ENCODE measurements at regions not wholly inside any gene's neighbourhood (a gene's known extent, or its start where the extent isn't known, plus 50 kb on each side); places are given as distances from the start of the nearest gene placed in this dataset.

DNA sequence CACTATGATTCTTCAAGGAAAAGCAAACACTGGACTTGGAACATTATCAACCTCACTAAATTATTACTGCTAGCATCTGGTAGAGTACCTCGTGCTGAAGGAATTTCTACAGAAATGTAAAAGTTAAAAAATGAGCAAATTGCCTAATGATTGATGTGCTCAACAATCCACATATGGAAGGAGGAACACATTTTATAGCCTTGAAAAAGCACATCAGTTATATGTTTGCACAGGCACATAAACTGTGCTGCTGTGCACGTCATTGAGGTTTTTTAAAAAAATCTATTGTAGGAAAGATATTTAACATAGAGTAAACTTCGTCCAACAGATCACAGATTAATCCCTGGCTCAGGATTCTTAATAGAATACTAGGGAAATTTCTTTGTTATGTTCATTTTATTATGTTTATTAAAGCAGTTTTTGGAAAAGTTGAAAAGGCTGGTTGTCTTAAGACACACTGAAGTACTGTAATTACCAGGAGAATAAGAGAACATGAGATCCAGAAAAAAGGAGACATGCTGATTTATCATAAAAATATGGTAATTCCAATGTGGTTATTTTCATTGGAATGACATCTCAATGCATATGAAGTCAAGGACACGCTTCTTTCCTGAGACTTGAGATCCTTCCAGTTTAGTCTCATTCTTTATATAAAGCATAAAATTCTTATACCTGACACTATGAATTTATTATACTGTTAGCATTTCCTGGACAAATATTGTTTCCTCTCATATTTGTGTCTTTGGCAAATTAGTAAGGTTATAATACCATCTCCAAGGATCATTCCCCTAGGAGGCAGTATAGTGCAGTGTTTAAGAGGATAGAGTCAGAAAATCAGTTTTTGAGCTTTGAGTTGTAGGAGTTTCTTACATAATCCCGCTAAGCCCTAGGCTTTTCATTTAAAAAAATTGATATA lies 511.1 kb downstream of the TENT5A start:
- H3K4me1 ChIP-seq (ENCODE audit: insufficient read depth), result no peaks in the 10 kb centered on the region
- no peak overlapping the region for H3K27ac ChIP-seq (ENCODE audit: low read depth)
- peak; percentile 8 for DNase-seq (ENCODE audit: extremely low spot score)
- WGBS, result 35% methylated on average over 5 of the region's 5 CpGs
- no peaks in the 10 kb centered on the region for H3K36me3 ChIP-seq (ENCODE audit: insufficient read depth)
- no peak overlapping the region for H3K4me3 ChIP-seq (ENCODE audit: low read depth, low read length)

DNA sequence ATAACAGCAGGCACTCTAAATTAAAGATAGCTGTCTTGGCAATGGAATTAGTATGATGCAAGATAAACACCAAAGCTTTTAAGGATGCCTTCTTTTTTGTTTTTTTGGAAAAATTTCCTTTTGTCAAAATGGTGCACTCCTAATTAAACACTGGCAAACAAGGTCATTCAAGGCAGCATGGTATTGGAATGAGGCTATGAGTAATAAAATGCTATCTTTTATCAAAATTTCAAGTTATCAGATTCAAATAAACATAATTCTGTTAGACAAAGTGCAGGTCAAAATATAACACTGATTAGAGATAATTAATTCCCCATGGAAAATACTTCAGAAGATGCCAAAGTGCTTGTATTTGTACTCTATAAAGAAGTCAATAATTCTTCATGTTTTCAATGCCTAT lies 514.1 kb downstream of the TENT5A start:
- H3K27ac ChIP-seq (ENCODE audit: low read depth), result no peak overlapping the region
- DNase-seq (ENCODE audit: extremely low spot score), result no peak
- no peaks in the 10 kb centered on the region for H3K4me1 ChIP-seq (ENCODE audit: insufficient read depth)
- H3K36me3 ChIP-seq (ENCODE audit: insufficient read depth), result no peaks in the 10 kb centered on the region
- no peak overlapping the region for H3K4me3 ChIP-seq (ENCODE audit: low read depth, low read length)

DNA sequence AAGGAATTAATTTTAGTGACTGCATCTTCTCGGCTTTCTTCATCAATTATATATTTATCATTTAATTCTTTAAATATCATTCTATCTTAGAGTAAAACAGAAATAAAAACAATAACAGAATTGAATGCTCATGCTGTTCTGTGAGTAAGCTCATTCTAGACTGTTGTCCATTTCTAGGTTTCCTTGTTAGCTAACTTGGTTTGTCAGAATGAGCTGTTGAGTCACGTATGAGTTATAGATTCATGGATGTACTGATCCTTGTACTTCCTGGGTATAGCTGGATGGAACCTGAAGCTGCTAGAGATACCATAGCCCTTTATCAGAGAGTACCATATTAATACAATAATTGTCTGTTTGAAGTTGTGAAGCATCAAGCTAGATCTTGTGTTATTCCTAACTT lies 515.3 kb downstream of the TENT5A start:
- no peaks in the 10 kb centered on the region for H3K36me3 ChIP-seq (ENCODE audit: insufficient read depth)
- no peak overlapping the region for H3K27ac ChIP-seq (ENCODE audit: low read depth)
- WGBS, result 98% methylated on average over 2 of the region's 2 CpGs
- no peak overlapping the region for H3K4me3 ChIP-seq (ENCODE audit: low read depth, low read length)
- no peak for DNase-seq (ENCODE audit: extremely low spot score)
- no peaks in the 10 kb centered on the region for H3K4me1 ChIP-seq (ENCODE audit: insufficient read depth)

DNA sequence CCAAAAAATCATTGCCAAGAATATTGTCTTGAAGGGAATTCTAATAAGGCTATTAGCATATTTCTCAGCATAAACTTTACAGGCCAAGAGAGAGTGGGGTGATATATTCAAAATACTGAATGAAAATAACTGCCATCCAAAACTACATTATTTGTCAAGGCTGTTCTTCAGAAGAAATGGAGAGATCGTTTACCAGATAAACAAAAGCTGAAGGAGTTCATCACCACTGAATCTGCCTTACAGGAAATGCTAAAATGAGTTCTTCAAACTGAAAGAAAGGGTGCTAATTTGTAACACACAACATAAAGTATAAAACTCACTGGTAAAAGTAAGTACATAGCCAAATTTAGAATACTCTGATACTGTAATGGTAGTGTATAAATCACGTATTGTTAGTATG lies 517.0 kb downstream of the TENT5A start:
- Histone ChIP-seq H3K4me3 (ENCODE audit: low read depth, low read length) (no peak overlapping the region), H3K4me1 (ENCODE audit: insufficient read depth) (no peaks in the 10 kb centered on the region), H3K27ac (ENCODE audit: low read depth) (no peak overlapping the region), H3K36me3 (ENCODE audit: insufficient read depth) (no peaks in the 10 kb centered on the region)
- 73% methylated on average over 2 of the region's 2 CpGs for WGBS
- no peak for DNase-seq (ENCODE audit: extremely low spot score)

DNA sequence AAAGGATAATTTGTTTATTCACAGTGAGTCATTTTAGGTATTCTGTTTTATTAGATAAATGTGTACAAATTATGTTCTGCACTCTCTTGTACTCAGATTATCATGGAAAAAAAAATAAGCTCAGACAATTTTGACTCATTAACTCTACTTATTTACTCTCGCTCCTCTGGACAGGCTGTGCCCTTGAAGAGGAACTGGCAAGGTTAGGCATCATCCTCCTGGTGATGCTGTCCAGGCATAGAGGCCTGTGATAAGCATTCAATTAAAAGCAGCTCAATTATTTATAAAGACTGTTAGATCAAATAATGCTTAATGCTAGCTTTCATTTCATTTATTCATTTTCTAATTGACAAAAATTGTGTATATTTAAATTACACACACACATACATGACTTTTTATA lies 518.5 kb downstream of the TENT5A start:
- Histone ChIP-seq H3K36me3 (ENCODE audit: insufficient read depth) (no peaks in the 10 kb centered on the region), H3K4me1 (ENCODE audit: insufficient read depth) (no peaks in the 10 kb centered on the region), H3K4me3 (ENCODE audit: low read depth, low read length) (no peak overlapping the region), H3K27ac (ENCODE audit: low read depth) (no peak overlapping the region)
- 75% methylated on average over 1 of the region's 1 CpG for WGBS
- no peak for DNase-seq (ENCODE audit: extremely low spot score)

DNA sequence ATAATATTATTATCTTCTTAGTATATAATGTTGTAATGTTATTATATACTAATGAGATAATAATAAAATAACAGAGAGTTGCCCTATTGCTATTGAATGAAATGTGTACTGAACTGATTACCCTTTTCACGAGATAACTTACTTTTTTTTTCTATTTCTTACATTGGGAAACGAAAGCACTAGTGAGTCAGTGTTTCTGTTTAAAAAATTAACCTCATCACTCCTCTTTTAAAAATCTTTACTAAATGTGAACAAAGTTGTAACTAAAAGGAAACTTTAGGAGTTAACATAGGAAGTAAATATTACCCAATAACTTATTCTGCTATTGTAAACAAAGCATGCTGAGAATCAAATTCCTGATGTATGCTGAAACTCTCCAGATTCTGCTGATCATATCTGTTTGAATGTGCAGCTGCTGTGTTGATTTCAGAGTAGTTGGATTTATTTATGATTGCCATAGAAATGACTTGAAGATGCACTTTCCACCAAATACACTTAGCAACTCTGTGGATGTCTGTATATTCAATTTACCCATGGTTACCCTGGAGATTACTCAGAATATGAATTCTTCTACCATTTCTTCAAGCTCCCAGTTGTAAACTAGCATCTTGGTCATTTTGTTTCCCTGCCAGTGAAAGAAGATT lies 523.4 kb downstream of the TENT5A start:
- DNase-seq (ENCODE audit: extremely low spot score), result peak; percentile 7
- H3K4me3 ChIP-seq (ENCODE audit: low read depth, low read length), result no peak overlapping the region
- no peaks in the 10 kb centered on the region for H3K4me1 ChIP-seq (ENCODE audit: insufficient read depth)
- no peaks in the 10 kb centered on the region for H3K36me3 ChIP-seq (ENCODE audit: insufficient read depth)
- H3K27ac ChIP-seq (ENCODE audit: low read depth), result no peak overlapping the region
- 22% methylated on average over 2 of the region's 2 CpGs for WGBS

DNA sequence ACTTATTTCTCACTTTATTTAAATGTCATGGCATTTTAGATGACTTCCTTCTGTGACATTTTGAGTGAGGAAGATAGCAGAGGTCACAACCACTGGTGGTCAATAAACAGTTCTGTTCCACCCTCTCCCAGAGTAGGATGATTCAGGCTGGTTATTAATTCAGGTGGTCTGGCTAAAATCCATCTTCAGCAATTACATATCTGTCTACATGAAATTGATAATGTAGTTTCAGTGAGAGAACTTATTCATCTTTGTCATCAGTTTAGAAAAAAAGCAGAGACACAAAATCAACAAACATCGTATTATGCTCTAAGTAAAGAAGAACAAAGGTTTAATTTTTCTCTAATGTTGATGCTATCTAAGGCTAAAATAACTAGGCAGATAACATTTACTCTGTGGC lies 525.5 kb downstream of the TENT5A start:
- WGBS, result 83% methylated on average over 1 of the region's 1 CpG
- no peaks in the 10 kb centered on the region for H3K4me1 ChIP-seq (ENCODE audit: insufficient read depth)
- no peaks in the 10 kb centered on the region for H3K36me3 ChIP-seq (ENCODE audit: insufficient read depth)
- H3K4me3 ChIP-seq (ENCODE audit: low read depth, low read length), result no peak overlapping the region
- DNase-seq (ENCODE audit: extremely low spot score), result no peak
- H3K27ac ChIP-seq (ENCODE audit: low read depth), result no peak overlapping the region

DNA sequence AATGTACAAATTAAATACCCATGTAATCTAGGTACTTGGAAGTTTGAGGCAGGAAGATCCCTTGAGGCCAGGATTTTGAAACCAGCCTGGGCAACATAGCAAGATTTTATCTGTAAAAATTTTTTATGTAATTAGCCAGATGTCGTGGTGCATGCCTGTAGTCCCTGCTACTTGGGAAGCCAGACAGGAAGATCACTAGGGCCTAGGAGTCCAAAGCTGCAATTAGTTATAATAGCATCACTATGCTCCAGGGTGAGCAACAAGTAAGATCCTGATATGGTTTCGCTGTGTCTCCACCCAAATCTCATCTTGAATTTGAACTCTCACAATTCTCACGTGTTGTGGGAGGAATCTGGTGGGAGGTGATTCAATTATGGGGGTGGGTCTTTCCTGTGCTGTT lies 535.8 kb downstream of the TENT5A start:
- WGBS, result 71% methylated on average over 3 of the region's 3 CpGs
- Histone ChIP-seq H3K36me3 (ENCODE audit: insufficient read depth) (no peaks in the 10 kb centered on the region), H3K27ac (ENCODE audit: low read depth) (no peak overlapping the region), H3K4me1 (ENCODE audit: insufficient read depth) (no peaks in the 10 kb centered on the region), H3K4me3 (ENCODE audit: low read depth, low read length) (no peak overlapping the region)
- DNase-seq (ENCODE audit: extremely low spot score), result no peak

DNA sequence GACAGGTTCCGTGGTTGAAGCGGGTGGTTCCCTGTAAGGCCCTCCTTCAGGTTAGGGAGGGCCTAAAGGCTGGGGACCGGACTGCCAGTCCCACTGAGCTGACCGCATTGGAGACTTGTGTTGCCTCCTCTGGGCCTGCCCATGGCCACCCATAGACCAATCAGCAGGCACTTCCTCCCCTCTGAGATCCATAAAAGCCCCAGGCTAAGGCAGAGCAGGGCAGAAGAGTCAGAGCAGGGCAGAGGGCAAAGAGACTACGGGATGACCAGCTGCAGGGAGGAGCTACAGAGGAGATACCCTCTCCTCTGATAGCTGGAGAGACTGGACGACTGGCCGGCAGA lies 537.4 kb downstream of the TENT5A start:
- Histone ChIP-seq H3K27ac (ENCODE audit: low read depth) (no peak overlapping the region), H3K36me3 (ENCODE audit: insufficient read depth) (no peaks in the 10 kb centered on the region), H3K4me3 (ENCODE audit: low read depth, low read length) (no peak overlapping the region), H3K4me1 (ENCODE audit: insufficient read depth) (no peaks in the 10 kb centered on the region)
- DNase-seq (ENCODE audit: extremely low spot score), result no peak
- WGBS, result 92% methylated on average over 7 of the region's 7 CpGs

DNA sequence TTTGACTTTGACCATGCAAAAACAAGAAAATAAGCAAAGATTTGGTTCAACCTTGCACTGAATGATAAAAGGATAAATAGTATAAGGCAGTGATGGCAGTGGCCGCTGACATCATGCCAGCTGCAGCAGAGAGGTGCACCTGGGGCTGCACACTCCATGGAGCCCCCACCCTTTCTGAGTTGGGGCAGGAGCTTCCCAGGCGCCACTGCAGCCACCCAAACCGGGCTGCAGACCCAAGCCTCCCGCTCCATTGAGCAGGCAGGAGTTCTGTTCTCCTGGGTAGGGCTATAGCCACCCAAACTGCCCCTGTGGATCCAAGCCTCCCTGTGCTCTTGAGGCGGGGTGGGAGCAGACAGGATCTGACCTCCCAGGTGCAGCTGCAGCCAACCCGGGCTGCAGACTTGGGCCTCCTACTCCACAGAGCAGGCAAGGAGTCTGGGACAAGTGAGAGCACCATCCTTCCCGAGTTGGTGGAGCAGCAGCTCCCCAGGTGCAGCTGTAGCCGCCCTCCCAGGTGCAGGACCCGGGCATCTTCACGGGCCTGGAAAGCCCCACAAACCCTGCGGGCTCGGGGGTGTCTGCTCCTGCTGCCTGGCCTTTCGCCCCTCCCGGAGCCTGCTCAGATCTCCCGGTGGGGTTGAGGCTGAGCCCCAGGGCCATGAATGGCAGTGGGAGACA lies 537.9 kb downstream of the TENT5A start:
- DNase-seq (ENCODE audit: extremely low spot score), result no peak
- H3K27ac ChIP-seq (ENCODE audit: low read depth), result no peak overlapping the region
- H3K4me3 ChIP-seq (ENCODE audit: low read depth, low read length), result no peak overlapping the region
- no peaks in the 10 kb centered on the region for H3K36me3 ChIP-seq (ENCODE audit: insufficient read depth)
- WGBS, result 96% methylated on average over 15 of the region's 15 CpGs
- no peaks in the 10 kb centered on the region for H3K4me1 ChIP-seq (ENCODE audit: insufficient read depth)

DNA sequence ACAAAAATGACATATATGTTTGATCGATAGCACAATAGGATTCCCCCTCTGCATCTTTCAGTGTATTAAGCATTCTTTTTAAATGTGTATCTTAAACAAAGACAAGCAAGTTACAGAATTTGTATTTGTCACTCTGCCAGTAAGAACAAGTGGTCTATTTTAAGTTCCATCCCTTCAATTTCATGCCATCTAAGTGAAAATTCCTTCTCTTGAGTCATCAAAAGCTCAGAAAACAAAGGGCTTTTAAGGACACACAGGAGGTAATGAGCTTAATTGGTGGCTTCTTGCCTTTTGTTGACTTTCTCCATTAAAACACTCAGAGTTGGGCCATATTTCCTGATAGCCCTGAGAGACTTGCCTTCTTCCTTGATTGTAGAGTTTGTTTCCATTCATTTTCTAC lies 547.8 kb downstream of the TENT5A start:
- Histone ChIP-seq H3K4me3 (ENCODE audit: low read depth, low read length) (no peak overlapping the region), H3K27ac (ENCODE audit: low read depth) (no peak overlapping the region), H3K4me1 (ENCODE audit: insufficient read depth) (no peaks in the 10 kb centered on the region), H3K36me3 (ENCODE audit: insufficient read depth) (no peaks in the 10 kb centered on the region)
- WGBS, result 77% methylated on average over 1 of the region's 1 CpG
- DNase-seq (ENCODE audit: extremely low spot score), result no peak

DNA sequence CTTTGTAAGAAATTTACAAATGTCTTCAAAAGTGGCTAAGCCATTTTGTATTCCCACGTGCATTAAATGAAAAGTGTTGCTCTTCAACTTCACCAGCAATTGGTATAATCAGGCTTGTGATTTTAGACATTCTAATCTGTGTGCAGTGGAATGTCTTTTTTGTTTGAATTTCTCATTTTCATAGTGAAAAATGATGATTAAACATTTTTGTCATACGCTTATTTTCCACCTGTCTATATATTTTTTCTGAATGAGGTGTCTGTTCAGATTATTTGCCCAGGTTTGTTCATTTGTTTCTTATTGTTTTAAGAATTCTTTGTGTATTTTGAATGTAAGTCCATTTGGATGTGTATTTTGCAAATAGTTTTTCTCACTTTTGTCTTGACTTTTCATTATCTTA lies 558.1 kb downstream of the TENT5A start:
- Histone ChIP-seq H3K36me3 (ENCODE audit: insufficient read depth) (no peaks in the 10 kb centered on the region), H3K4me1 (ENCODE audit: insufficient read depth) (no peaks in the 10 kb centered on the region), H3K27ac (ENCODE audit: low read depth) (no peak overlapping the region), H3K4me3 (ENCODE audit: low read depth, low read length) (no peak overlapping the region)
- no peak for DNase-seq (ENCODE audit: extremely low spot score)
- 75% methylated on average over 2 of the region's 2 CpGs for WGBS

DNA sequence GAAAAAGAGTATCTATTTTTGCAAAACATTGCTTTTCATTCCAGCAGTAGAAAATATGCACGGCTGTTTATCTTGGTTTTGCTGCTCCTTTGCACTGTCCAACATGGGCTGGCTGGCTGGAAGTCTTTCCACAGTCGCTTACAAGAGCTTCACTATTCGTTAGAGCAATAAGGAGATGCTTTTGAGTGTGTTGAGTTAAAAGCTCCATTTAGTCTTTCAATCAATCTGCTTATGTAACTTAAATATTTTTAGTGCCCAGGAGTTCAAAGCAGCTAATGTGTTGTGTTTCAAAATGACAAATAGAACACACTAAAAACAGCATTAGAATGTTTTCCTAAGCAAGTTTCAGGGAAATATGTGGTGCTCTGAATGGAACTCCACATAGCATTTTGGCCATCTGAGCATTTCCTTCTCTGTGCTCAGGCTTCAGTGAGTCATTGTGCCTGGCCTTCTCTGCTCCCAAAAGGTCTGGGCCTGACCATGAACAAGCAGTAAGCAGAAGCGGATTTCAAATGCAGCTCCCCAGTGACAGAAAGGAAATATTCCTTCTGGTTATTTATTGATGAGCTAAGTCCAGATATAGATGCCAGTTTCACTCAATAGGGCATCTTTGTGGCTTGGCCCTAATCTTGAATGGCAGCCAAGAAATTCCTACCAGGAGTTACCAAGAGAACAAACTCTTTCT lies 580.3 kb downstream of the TENT5A start:
- Histone ChIP-seq H3K36me3 (ENCODE audit: insufficient read depth) (no peaks in the 10 kb centered on the region), H3K4me3 (ENCODE audit: low read depth, low read length) (no peak overlapping the region), H3K4me1 (ENCODE audit: insufficient read depth) (no peaks in the 10 kb centered on the region), H3K27ac (ENCODE audit: low read depth) (no peak overlapping the region)
- WGBS, result 31% methylated on average over 4 of the region's 4 CpGs
- DNase-seq (ENCODE audit: extremely low spot score), result no peak

Measured in urinary bladder (tissue), 3 donors.